WTC11 (cell line): ENCODE measurements at regions not wholly inside any gene's neighbourhood (a gene's known extent, or its start where the extent isn't known, plus 50 kb on each side); places are given as distances from the start of the nearest gene placed in this dataset.

ENCODE experiments used
- ATAC-seq: fragments of 200-7000 bp; cut with Tn5 transposase; 2 replicates; pipeline ENCODE4 v1.10.0; 2021; ENCODE audit warnings: mild to moderate bottlenecking, moderate library complexity
- CTCF ChIA-PET: fragments of 300-600 bp; sonication (Branson Sonifier 250); formaldehyde crosslinking; loops from one replicate; lab custom pipeline; 2021; ENCODE audit warnings: antibody characterized with exemption; lab: Charles Lee
- POLR2A ChIA-PET: fragments of 350-600 bp; sonication (Branson Sonifier 250); formaldehyde crosslinking; loops from one replicate; lab custom pipeline; 2021; ENCODE audit warnings: antibody characterized with exemption; lab: Charles Lee
- DNase-seq: peaks from one replicate; pipeline ENCODE4 v3.0.0; 2021; ENCODE audit warnings: low spot score
- H3K27ac Mint-ChIP-seq: 2 replicates; pipeline ENCODE4 v1.8.0; 2021; ENCODE audit warnings: mixed read lengths
- H3K27me3 Mint-ChIP-seq: 2 replicates; pipeline ENCODE4 v1.8.0; 2021; ENCODE audit warnings: low read depth, mild to moderate bottlenecking, moderate library complexity, mixed read lengths
- H3K36me3 Mint-ChIP-seq: 2 replicates; pipeline ENCODE4 v1.8.0; 2021; ENCODE audit warnings: mixed read lengths
- H3K4me1 Mint-ChIP-seq: 2 replicates; pipeline ENCODE4 v1.8.0; 2022; ENCODE audit warnings: mixed read lengths
- H3K4me3 Mint-ChIP-seq: 2 replicates; pipeline ENCODE4 v1.8.0; 2021; ENCODE audit warnings: mild to moderate bottlenecking, moderate library complexity, mixed read lengths
- H3K9me3 Mint-ChIP-seq: 2 replicates; pipeline ENCODE4 v1.8.0; 2021; ENCODE audit warnings: mixed read lengths
- FOXP1 ChIP-seq: sonication (generic); formaldehyde crosslinking; IDR thresholded peaks from 2 replicates; pipeline ENCODE4 v1.8.0; 2022; ENCODE audit warnings: missing genetic modification reagents, mild to moderate bottlenecking, moderate library complexity, borderline replicate concordance
- GRHL2 ChIP-seq: fragments of 250-450 bp; sonication (Bioruptor Pico); IDR thresholded peaks from 2 replicates; pipeline ENCODE4 v1.8.0; 2022; ENCODE audit warnings: mild to moderate bottlenecking, moderate library complexity; ENCODE audit not compliant: insufficient replicate concordance, severe bottlenecking
- HMGA2 ChIP-seq: fragments of 250-450 bp; sonication (Bioruptor Pico); IDR thresholded peaks from 2 replicates; pipeline ENCODE4 v1.4.0; 2021; ENCODE audit warnings: mild to moderate bottlenecking, moderate library complexity
- IRF2 ChIP-seq: sonication (generic); formaldehyde crosslinking; IDR thresholded peaks from 2 replicates; pipeline ENCODE4 v1.8.0; 2022; ENCODE audit warnings: low read depth, missing genetic modification reagents, borderline replicate concordance
- JAZF1 ChIP-seq: fragments of 250-450 bp; sonication (Bioruptor Pico); IDR thresholded peaks from 2 replicates; pipeline ENCODE4 v1.9.0; 2021; ENCODE audit warnings: moderate library complexity, mild to moderate bottlenecking, inconsistent platforms
- MXD4 ChIP-seq: fragments of 250-450 bp; sonication (Bioruptor Pico); IDR thresholded peaks from 2 replicates; pipeline ENCODE4 v1.8.0; 2021; ENCODE audit warnings: mild to moderate bottlenecking, moderate library complexity, borderline replicate concordance
- NFATC4 ChIP-seq: fragments of 250-450 bp; sonication (Bioruptor Pico); IDR thresholded peaks from 2 replicates; pipeline ENCODE4 v1.9.0; 2021; ENCODE audit warnings: mild to moderate bottlenecking
- TEAD4 ChIP-seq: sonication (generic); formaldehyde crosslinking; IDR thresholded peaks from 2 replicates; pipeline ENCODE4 v1.8.0; 2022; ENCODE audit warnings: mild to moderate bottlenecking, missing genetic modification reagents
- ZBTB21 ChIP-seq: sonication (generic); formaldehyde crosslinking; IDR thresholded peaks from 2 replicates; pipeline ENCODE4 v1.8.1; 2023; ENCODE audit warnings: mild to moderate bottlenecking, missing genetic modification reagents, borderline replicate concordance
- ZNF121 ChIP-seq: sonication (generic); formaldehyde crosslinking; IDR thresholded peaks from 2 replicates; pipeline ENCODE4 v1.8.0; 2023; ENCODE audit warnings: missing genetic modification reagents
- ZNF138 ChIP-seq: sonication (generic); formaldehyde crosslinking; conservative IDR thresholded peaks from 2 replicates; pipeline ENCODE4 v1.8.1; 2022; ENCODE audit warnings: mild to moderate bottlenecking, moderate library complexity, missing genetic modification reagents
- ZNF219 ChIP-seq: sonication (generic); formaldehyde crosslinking; IDR thresholded peaks from 2 replicates; pipeline ENCODE4 v1.8.0; 2023; ENCODE audit warnings: missing genetic modification reagents, mild to moderate bottlenecking, borderline replicate concordance
- ZNF232 ChIP-seq: sonication (generic); formaldehyde crosslinking; IDR thresholded peaks from 2 replicates; pipeline ENCODE4 v1.8.0; 2022; ENCODE audit warnings: mild to moderate bottlenecking, missing genetic modification reagents
- ZNF416 ChIP-seq: fragments of 250-450 bp; sonication (Bioruptor Pico); IDR thresholded peaks from 2 replicates; pipeline ENCODE4 v1.9.0; 2021; ENCODE audit warnings: mild to moderate bottlenecking, inconsistent platforms
- ZNF423 ChIP-seq: fragments of 250-450 bp; sonication (Bioruptor Pico); IDR thresholded peaks from 2 replicates; pipeline ENCODE4 v2.1.2; 2022; ENCODE audit warnings: mild to moderate bottlenecking, moderate library complexity
- TF ChIP-seq, protein P1 (sequence below): fragments of 250-450 bp; sonication (Bioruptor Pico); IDR thresholded peaks from 2 replicates; pipeline ENCODE4 v1.9.0; 2021; ENCODE audit warnings: mild to moderate bottlenecking
- TF ChIP-seq, protein P2 (sequence below): sonication (generic); formaldehyde crosslinking; IDR thresholded peaks from 2 replicates; pipeline ENCODE4 v1.8.0; 2022; ENCODE audit warnings: mild to moderate bottlenecking, missing genetic modification reagents
- TF ChIP-seq, protein P3 (sequence below): sonication (generic); formaldehyde crosslinking; IDR thresholded peaks from 2 replicates; pipeline ENCODE4 v1.8.0; 2023; ENCODE audit warnings: mild to moderate bottlenecking, missing genetic modification reagents
- TF ChIP-seq, protein P4 (sequence below): fragments of 200-600 bp; IDR thresholded peaks from 2 replicates; pipeline ENCODE4 v1.8.0; 2022; ENCODE audit warnings: antibody characterized with exemption

DNA sequence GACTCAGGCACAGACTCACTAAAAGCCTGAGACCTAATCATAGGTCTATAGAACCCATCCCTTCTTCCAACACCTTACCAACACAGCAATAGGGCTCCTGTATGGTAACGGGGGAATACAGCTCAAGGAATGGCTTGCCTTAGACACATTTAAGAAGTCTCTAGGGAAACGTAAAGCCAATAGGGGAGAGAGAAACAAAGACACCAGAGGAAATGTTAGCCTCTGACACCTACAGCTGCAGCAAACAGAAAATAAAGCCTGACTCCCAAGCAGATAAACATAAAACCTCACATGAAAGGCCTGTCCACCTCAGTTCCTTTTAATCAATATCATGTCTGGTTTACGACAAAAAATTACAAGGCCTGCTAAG is 51.1 kb upstream of the NCOA1 start:
- Mint-ChIP-seq H3K27me3 (no peaks in the 10 kb centered on the region), H3K4me1 (peaks cover 4% of the 10 kb centered on the region; the same call in 1 of the 2 replicates), H3K4me3 (no peak overlapping the region), H3K36me3 (no peaks in the 10 kb centered on the region), H3K9me3 (no peaks in the 10 kb centered on the region), H3K27ac (no peak overlapping the region)
- no peak for TF ChIP-seq ZNF423
- no peak for TF ChIP-seq ZNF121 (CRISPR knock-in tag)
- no peak for TF ChIP-seq ZNF219
- TF ChIP-seq GRHL2 (CRISPR knock-in tag): no peak
- TF ChIP-seq ZNF416 (CRISPR knock-in tag): no peak
- no peak for TF ChIP-seq ZNF138 (CRISPR knock-in tag)
- no peak for TF ChIP-seq ZNF232
- TF ChIP-seq JAZF1 (CRISPR knock-in tag): no peak
- no peak for TF ChIP-seq MXD4 (CRISPR knock-in tag)
- TF ChIP-seq, protein P1, sequence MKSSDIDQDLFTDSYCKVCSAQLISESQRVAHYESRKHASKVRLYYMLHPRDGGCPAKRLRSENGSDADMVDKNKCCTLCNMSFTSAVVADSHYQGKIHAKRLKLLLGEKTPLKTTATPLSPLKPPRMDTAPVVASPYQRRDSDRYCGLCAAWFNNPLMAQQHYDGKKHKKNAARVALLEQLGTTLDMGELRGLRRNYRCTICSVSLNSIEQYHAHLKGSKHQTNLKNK (CRISPR knock-in tag): no peak
- TF ChIP-seq TEAD4 (CRISPR knock-in tag): no peak
- TF ChIP-seq, protein P2, sequence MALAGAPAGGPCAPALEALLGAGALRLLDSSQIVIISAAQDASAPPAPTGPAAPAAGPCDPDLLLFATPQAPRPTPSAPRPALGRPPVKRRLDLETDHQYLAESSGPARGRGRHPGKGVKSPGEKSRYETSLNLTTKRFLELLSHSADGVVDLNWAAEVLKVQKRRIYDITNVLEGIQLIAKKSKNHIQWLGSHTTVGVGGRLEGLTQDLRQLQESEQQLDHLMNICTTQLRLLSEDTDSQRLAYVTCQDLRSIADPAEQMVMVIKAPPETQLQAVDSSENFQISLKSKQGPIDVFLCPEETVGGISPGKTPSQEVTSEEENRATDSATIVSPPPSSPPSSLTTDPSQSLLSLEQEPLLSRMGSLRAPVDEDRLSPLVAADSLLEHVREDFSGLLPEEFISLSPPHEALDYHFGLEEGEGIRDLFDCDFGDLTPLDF (CRISPR knock-in tag): no peak
- no peak for TF ChIP-seq IRF2
- ChIA-PET CTCF (no interaction called here), POLR2A (no interaction called here)
- DNase-seq (no peak), ATAC-seq (no peak)

DNA sequence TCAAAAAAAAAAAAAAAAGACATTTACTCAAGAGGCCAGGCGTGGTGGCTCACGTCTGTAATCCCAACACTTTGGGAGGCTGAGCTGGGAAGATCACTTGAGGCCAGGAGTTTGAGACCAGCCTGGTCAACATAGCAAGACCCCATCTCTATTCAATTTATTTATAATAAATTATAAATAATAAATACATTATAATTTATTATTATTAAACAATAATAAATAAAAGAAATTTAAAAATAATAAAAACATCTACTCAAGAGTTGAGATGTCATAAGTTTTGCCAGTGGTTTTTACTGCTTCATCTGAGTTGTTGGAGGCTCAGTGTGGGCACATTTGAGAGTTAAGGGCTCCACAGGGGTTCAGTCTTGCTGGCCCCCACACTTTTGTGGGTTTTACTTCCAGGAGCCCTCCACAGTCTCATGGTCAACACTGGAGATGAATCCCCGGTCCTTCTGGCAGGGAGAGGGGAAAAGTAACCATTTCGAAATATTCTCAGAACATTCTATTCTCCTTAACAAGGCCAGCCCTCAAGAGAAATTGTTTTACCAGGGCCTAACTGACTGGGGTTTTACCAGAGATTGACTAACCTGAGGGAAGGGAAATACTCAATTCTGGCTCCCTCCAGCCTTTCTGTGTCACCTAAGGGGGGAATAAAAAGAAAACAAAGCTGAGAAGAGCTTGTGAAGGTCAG is 51.6 kb upstream of the NCOA1 start:
- ChIA-PET CTCF (interaction anchor here (0.7 kb wide), 1 partner anchor 15 kb away, joined by 3 read pairs; no protein-coding TSS in a partner anchor), POLR2A (no interaction called here)
- Mint-ChIP-seq H3K27me3 (no peaks in the 10 kb centered on the region), H3K9me3 (no peaks in the 10 kb centered on the region), H3K36me3 (no peaks in the 10 kb centered on the region), H3K4me1 (peaks cover 4% of the 10 kb centered on the region; the same call in 1 of the 2 replicates), H3K4me3 (no peak overlapping the region), H3K27ac (no peak overlapping the region)
- DNase-seq: no peak
- TF ChIP-seq, protein P3, sequence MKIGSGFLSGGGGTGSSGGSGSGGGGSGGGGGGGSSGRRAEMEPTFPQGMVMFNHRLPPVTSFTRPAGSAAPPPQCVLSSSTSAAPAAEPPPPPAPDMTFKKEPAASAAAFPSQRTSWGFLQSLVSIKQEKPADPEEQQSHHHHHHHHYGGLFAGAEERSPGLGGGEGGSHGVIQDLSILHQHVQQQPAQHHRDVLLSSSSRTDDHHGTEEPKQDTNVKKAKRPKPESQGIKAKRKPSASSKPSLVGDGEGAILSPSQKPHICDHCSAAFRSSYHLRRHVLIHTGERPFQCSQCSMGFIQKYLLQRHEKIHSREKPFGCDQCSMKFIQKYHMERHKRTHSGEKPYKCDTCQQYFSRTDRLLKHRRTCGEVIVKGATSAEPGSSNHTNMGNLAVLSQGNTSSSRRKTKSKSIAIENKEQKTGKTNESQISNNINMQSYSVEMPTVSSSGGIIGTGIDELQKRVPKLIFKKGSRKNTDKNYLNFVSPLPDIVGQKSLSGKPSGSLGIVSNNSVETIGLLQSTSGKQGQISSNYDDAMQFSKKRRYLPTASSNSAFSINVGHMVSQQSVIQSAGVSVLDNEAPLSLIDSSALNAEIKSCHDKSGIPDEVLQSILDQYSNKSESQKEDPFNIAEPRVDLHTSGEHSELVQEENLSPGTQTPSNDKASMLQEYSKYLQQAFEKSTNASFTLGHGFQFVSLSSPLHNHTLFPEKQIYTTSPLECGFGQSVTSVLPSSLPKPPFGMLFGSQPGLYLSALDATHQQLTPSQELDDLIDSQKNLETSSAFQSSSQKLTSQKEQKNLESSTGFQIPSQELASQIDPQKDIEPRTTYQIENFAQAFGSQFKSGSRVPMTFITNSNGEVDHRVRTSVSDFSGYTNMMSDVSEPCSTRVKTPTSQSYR (CRISPR knock-in tag): no peak
- TF ChIP-seq HMGA2 (CRISPR knock-in tag) (peak; percentile 95), NFATC4 (CRISPR knock-in tag) (no peak), ZBTB21 (CRISPR knock-in tag) (no peak), FOXP1 (no peak)
- TF ChIP-seq, protein P4, sequence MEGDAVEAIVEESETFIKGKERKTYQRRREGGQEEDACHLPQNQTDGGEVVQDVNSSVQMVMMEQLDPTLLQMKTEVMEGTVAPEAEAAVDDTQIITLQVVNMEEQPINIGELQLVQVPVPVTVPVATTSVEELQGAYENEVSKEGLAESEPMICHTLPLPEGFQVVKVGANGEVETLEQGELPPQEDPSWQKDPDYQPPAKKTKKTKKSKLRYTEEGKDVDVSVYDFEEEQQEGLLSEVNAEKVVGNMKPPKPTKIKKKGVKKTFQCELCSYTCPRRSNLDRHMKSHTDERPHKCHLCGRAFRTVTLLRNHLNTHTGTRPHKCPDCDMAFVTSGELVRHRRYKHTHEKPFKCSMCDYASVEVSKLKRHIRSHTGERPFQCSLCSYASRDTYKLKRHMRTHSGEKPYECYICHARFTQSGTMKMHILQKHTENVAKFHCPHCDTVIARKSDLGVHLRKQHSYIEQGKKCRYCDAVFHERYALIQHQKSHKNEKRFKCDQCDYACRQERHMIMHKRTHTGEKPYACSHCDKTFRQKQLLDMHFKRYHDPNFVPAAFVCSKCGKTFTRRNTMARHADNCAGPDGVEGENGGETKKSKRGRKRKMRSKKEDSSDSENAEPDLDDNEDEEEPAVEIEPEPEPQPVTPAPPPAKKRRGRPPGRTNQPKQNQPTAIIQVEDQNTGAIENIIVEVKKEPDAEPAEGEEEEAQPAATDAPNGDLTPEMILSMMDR: no peak
- ATAC-seq: no peak
